ENCODE measurements at regions not wholly inside any gene's neighbourhood (a gene's known extent, or its start where the extent isn't known, plus 50 kb on each side); places are given as distances from the start of the nearest gene placed in this dataset.

DNA sequence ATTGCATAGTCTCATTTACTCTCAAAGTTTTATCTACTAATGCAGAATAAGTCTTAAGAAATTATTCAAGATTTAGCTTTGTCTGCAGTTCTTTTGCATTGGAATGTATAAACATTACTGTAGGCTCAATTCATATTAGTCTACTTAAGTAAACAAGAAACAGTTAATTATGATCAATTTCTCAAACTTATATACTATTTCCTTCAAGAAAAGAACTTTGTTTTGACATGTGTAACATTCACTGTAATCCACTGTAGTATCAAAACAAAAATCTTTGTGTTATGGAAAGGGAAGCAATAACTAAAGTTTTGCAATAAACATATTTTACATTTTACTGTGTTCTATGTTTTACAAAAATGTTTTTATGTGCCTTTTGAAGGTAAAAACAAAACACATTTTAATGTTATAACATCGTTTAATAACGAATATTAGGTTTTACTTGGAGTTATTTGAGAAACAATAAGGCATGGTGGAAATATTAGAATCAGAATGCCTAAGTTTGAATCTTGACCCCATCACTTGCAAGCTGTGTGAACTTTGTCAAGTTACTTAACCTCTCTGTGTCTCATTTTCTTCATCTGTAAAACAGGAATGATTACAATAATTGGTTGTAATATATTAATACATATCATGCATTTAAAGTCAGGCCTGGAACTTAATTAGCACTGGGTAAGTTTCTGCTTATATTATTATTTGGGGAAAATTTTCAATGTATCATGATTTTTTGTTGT is 77.0 kb upstream of the DPH5 start:
- in situ Hi-C loops (cut with MboI; ENCODE audit: low pct_unique_long_range_greater_than_20kb, low sequenced_read_pairs, unreplicated experiment): no loop called here
- no peak for DNase-seq (ENCODE audit: low spot score)
- TF ChIP-seq, protein P1, sequence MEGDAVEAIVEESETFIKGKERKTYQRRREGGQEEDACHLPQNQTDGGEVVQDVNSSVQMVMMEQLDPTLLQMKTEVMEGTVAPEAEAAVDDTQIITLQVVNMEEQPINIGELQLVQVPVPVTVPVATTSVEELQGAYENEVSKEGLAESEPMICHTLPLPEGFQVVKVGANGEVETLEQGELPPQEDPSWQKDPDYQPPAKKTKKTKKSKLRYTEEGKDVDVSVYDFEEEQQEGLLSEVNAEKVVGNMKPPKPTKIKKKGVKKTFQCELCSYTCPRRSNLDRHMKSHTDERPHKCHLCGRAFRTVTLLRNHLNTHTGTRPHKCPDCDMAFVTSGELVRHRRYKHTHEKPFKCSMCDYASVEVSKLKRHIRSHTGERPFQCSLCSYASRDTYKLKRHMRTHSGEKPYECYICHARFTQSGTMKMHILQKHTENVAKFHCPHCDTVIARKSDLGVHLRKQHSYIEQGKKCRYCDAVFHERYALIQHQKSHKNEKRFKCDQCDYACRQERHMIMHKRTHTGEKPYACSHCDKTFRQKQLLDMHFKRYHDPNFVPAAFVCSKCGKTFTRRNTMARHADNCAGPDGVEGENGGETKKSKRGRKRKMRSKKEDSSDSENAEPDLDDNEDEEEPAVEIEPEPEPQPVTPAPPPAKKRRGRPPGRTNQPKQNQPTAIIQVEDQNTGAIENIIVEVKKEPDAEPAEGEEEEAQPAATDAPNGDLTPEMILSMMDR (IDR thresholded peaks at IDR 0.05; ENCODE audit: extremely low read depth, insufficient read depth, missing control alignments): no peak

GRCh38 chr1:101101360-101101759 is 75.8 kb upstream of the DPH5 start:
- in situ Hi-C loops (cut with MboI; ENCODE audit: low pct_unique_long_range_greater_than_20kb, low sequenced_read_pairs, unreplicated experiment): no loop called here
- TF ChIP-seq, protein P1 (IDR thresholded peaks at IDR 0.05; ENCODE audit: extremely low read depth, insufficient read depth, missing control alignments): no peak
- no peak for DNase-seq (ENCODE audit: low spot score)

DNA sequence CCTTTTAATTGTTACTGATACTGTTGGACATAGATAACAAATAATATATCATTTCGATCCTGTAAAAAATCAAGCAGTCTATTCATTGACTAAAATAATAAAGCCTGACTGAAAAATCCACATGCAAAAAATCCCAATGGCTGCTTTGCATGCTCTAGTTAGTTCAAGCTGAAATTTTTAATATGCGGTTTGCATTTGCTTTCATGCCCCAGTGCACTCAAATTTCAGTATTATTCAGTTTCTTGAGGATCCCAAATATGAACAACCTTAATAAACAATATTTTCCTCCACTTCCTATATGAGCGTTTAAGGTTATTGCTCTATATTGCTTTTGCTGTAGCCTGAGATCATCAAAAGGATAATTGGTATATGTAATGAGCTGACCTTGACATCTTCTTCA is 75.1 kb upstream of the DPH5 start:
- TF ChIP-seq, protein P1 (IDR thresholded peaks at IDR 0.05; ENCODE audit: extremely low read depth, insufficient read depth, missing control alignments): no peak
- in situ Hi-C loops (cut with MboI; ENCODE audit: low pct_unique_long_range_greater_than_20kb, low sequenced_read_pairs, unreplicated experiment): no loop called here
- no peak for DNase-seq (ENCODE audit: low spot score)

DNA sequence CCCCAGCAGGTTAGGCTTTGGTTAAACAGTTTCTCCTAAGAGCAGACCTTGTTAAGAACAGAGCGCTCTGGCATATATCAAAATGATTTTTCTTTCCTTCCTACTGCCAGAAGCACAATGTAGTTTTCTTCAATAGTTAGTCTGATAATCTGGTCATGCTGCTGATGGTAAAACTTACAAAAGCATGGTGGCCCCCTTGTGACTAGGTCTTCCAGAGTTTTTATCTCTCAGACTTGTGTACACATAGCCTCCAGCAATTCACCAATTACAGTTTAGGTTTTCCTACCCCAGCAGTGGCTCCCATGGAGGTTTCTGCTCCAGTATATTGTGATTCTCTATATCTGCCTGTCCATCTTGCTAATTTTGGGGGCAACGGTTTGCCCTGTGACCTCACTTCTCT is 73.3 kb upstream of the DPH5 start:
- in situ Hi-C loops (cut with MboI; ENCODE audit: low pct_unique_long_range_greater_than_20kb, low sequenced_read_pairs, unreplicated experiment): no loop called here
- DNase-seq (ENCODE audit: low spot score): no peak
- TF ChIP-seq, protein P1 (IDR thresholded peaks at IDR 0.05; ENCODE audit: extremely low read depth, insufficient read depth, missing control alignments): no peak

DNA sequence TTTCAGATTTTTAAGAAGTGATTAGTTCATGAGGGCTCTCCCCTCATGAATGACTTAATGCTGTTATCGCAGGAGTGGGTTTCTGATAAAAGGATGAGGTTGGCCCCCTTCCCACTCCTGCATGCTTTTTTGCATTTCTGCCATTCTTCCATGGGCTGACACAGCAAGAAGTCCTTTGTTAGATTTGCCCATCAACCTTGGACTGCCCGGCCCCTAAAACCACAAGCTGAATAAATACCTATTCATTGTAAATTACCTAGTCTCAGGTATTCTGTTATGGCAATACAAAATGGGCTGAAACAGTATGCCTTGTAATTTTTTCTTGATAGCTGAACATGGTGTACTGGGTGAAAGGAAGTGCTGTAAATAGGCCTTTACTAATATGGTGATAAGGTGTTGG is 72.7 kb upstream of the DPH5 start:
- in situ Hi-C loops (cut with MboI; ENCODE audit: low pct_unique_long_range_greater_than_20kb, low sequenced_read_pairs, unreplicated experiment): no loop called here

DNA sequence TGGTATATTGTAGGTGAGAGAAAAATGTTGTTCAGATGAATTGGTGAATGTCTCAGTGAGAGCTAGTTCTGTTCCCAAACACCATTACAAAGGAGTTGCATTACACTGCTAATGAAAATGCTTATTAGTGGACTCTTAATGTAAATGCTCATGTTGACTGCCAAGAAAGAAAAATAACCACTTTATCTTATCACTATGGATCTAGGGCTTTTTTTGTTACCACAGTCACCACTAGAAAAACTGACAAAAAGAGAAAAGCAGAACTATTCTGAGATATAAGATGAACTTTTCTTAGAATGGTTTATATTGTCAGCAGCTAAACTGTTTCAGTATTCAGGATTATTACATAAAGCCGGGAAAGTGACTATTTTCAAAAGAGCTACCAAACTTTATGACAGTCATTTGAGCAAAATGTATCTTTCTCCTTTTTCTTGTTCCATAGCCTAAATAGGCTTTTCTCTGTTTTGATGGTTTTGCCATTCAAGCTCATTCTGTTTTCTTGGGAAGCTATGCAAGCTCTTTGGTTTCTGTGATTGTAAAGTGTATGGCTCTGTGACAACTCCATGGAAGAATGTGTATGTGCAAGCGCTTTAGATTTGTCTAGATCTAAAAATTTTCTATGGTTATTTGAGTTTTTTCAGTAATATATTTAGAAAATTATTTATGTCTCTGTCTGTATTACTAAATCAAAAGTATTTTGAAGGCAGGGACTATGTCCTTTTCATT is 64.2 kb upstream of the DPH5 start:
- TF ChIP-seq, protein P1 (IDR thresholded peaks at IDR 0.05; ENCODE audit: extremely low read depth, insufficient read depth, missing control alignments): no peak
- in situ Hi-C loops (cut with MboI; ENCODE audit: low pct_unique_long_range_greater_than_20kb, low sequenced_read_pairs, unreplicated experiment): no loop called here
- DNase-seq (ENCODE audit: low spot score): no peak

More for the DNA sequence above, 72.7 kb upstream of the DPH5 start:
- TF ChIP-seq, protein P1 (IDR thresholded peaks at IDR 0.05; ENCODE audit: extremely low read depth, insufficient read depth, missing control alignments): no peak
- no peak for DNase-seq (ENCODE audit: low spot score)

All from GM13977 (cell line).